GM12872 (cell line): ENCODE measurements at regions not wholly inside any gene's neighbourhood (a gene's known extent, or its start where the extent isn't known, plus 50 kb on each side); places are given as distances from the start of the nearest gene placed in this dataset.

ENCODE experiments used
- CTCF ChIP-seq: IDR thresholded peaks from 3 replicates; pipeline ENCODE4 v1.5.1; 2011; ENCODE audit warnings: low read depth, mild to moderate bottlenecking, low read length, moderate library complexity; ENCODE audit not compliant: insufficient read depth

- no peak for TF ChIP-seq CTCF
Measured at GRCh38 chr3:178182337-178182779, 353.9 kb upstream of the KCNMB2 start.

- TF ChIP-seq CTCF: no peak
Measured at GRCh38 chr3:178184833-178185232, 351.4 kb upstream of the KCNMB2 start.

- TF ChIP-seq CTCF: no peak
Measured at GRCh38 chr3:178186666-178187065, 349.6 kb upstream of the KCNMB2 start.

GRCh38 chr3:178189854-178190253 is 346.4 kb upstream of the KCNMB2 start:
- TF ChIP-seq CTCF: no peak

- TF ChIP-seq CTCF: no peak
Measured at GRCh38 chr3:178193846-178194245, 342.4 kb upstream of the KCNMB2 start.

GRCh38 chr3:178194539-178194938 is 341.7 kb upstream of the KCNMB2 start:
- TF ChIP-seq CTCF: no peak

GRCh38 chr3:178195824-178196223 is 340.4 kb upstream of the KCNMB2 start:
- TF ChIP-seq CTCF: no peak

- no peak for TF ChIP-seq CTCF
Measured at GRCh38 chr3:178198329-178198728, 337.9 kb upstream of the KCNMB2 start.
